Endodermal cell (in vitro differentiated cells): ENCODE measurements at regions not wholly inside any gene's neighbourhood (a gene's known extent, or its start where the extent isn't known, plus 50 kb on each side); places are given as distances from the start of the nearest gene placed in this dataset.

ENCODE experiments used
- DNase-seq: peaks from one replicate; pipeline ENCODE4 v3.0.0-alpha.2; 2017
- H3K27ac ChIP-seq: 2 replicates; pipeline ENCODE4 v1.5.1; 2013; ENCODE audit warnings: mild to moderate bottlenecking, low read depth, low read length, moderate library complexity
- H3K27me3 ChIP-seq: 2 replicates; pipeline ENCODE4 v1.6.1; 2013; ENCODE audit warnings: mild to moderate bottlenecking, low read length, moderate library complexity; ENCODE audit not compliant: insufficient read depth, control insufficient read depth, poor library complexity, severe bottlenecking
- H3K36me3 ChIP-seq: 2 replicates; pipeline ENCODE4 v1.7.0; 2013; ENCODE audit warnings: mild to moderate bottlenecking, low read length, moderate library complexity; ENCODE audit not compliant: control insufficient read depth, insufficient read depth
- H3K4me1 ChIP-seq: one replicate; pipeline ENCODE4 v1.7.0; 2013; ENCODE audit warnings: low read length; ENCODE audit not compliant: control insufficient read depth, insufficient read depth
- H3K4me3 ChIP-seq: 2 replicates; pipeline ENCODE4 v1.5.1; 2013; ENCODE audit warnings: mild to moderate bottlenecking, low read length, moderate library complexity
- H3K9ac ChIP-seq: 2 replicates; pipeline ENCODE4 v1.6.1; 2013; ENCODE audit warnings: mild to moderate bottlenecking, low read length, moderate library complexity; ENCODE audit not compliant: poor library complexity, severe bottlenecking; ENCODE audit errors: extremely low read depth
- H3K9me3 ChIP-seq: 2 replicates; pipeline ENCODE4 v1.6.1; 2013; ENCODE audit warnings: mild to moderate bottlenecking, low read length, moderate library complexity; ENCODE audit not compliant: control insufficient read depth
- H3K27ac Mint-ChIP-seq: 2 replicates; pipeline ENCODE4 v1.8.0; 2020; ENCODE audit warnings: mixed read lengths
- H3K27me3 Mint-ChIP-seq: 2 replicates; pipeline ENCODE4 v1.8.0; 2021; ENCODE audit warnings: mild to moderate bottlenecking, mixed read lengths; ENCODE audit not compliant: insufficient read depth
- H3K36me3 Mint-ChIP-seq: 2 replicates; pipeline ENCODE4 v1.8.0; 2020; ENCODE audit warnings: low read depth, mixed read lengths
- H3K4me1 Mint-ChIP-seq: 2 replicates; pipeline ENCODE4 v1.8.0; 2020; ENCODE audit warnings: mixed read lengths
- H3K4me3 Mint-ChIP-seq: 2 replicates; pipeline ENCODE4 v1.8.0; 2020; ENCODE audit warnings: mild to moderate bottlenecking, moderate library complexity, mixed read lengths
- H3K9me3 Mint-ChIP-seq: 2 replicates; pipeline ENCODE4 v1.8.0; 2020; ENCODE audit warnings: mild to moderate bottlenecking, mixed read lengths
- WGBS, 2 experiments: methylation state at CpG; one replicate each; pipeline versions ENCODE4 v1.1.5 to v1.1.7; 2013; ENCODE audit warnings: missing lambda C conversion rate in 2 of 2, mixed read lengths in 1 of 2; ENCODE audit not compliant: insufficient coverage in 1 of 2, insufficient read length in 1 of 2; 5-methylcytosine and 5-hydroxymethylcytosine counted together
- TF ChIP-seq, protein P1 (sequence below): fragments of 200-600 bp; sonication (generic); conservative IDR thresholded peaks from 2 replicates; pipeline ENCODE4 v1.5.0; 2021; ENCODE audit warnings: antibody characterized with exemption, mild to moderate bottlenecking

DNA sequence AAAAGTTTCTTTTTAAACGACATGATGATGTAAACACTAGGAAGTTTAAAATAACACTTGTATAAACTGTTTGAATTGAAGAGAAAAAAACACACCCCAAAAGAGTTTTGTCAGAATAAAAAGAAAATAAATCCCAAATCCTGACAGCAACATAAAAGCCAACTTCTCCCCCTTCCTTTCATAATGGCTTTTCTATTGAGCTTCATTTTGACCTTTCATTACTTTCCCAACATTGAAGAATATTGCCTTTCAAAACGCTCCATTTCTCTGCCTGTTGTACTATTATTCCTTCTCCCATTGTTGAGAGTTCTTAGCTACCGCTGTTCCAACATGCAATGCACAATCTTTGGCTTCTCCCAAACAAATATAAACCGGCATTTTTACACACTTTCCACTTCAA lies 448.5 kb downstream of the BCAT1 start:
- no peaks in the 10 kb centered on the region for H3K36me3 ChIP-seq
- H3K27me3 Mint-ChIP-seq = no peaks in the 10 kb centered on the region
- WGBS, 2 experiments = 79 to 85% methylated on average over 2 to 3 of the region's 4 CpGs
- no peak overlapping the region for H3K4me3 Mint-ChIP-seq
- no peak for DNase-seq
- H3K9ac ChIP-seq = no peak overlapping the region
- H3K9me3 ChIP-seq = no peaks in the 10 kb centered on the region
- H3K9me3 Mint-ChIP-seq = peaks cover 5% of the 10 kb centered on the region
- no peaks in the 10 kb centered on the region for H3K36me3 Mint-ChIP-seq
- no peaks in the 10 kb centered on the region for H3K4me1 ChIP-seq
- H3K27me3 ChIP-seq = no peaks in the 10 kb centered on the region
- no peak overlapping the region for H3K27ac Mint-ChIP-seq
- peak overlapping the region; percentile 31 for H3K27ac ChIP-seq
- H3K4me1 Mint-ChIP-seq = peaks cover 12% of the 10 kb centered on the region
- H3K4me3 ChIP-seq = no peak overlapping the region
- TF ChIP-seq, protein P1, sequence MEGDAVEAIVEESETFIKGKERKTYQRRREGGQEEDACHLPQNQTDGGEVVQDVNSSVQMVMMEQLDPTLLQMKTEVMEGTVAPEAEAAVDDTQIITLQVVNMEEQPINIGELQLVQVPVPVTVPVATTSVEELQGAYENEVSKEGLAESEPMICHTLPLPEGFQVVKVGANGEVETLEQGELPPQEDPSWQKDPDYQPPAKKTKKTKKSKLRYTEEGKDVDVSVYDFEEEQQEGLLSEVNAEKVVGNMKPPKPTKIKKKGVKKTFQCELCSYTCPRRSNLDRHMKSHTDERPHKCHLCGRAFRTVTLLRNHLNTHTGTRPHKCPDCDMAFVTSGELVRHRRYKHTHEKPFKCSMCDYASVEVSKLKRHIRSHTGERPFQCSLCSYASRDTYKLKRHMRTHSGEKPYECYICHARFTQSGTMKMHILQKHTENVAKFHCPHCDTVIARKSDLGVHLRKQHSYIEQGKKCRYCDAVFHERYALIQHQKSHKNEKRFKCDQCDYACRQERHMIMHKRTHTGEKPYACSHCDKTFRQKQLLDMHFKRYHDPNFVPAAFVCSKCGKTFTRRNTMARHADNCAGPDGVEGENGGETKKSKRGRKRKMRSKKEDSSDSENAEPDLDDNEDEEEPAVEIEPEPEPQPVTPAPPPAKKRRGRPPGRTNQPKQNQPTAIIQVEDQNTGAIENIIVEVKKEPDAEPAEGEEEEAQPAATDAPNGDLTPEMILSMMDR = no peak

DNA sequence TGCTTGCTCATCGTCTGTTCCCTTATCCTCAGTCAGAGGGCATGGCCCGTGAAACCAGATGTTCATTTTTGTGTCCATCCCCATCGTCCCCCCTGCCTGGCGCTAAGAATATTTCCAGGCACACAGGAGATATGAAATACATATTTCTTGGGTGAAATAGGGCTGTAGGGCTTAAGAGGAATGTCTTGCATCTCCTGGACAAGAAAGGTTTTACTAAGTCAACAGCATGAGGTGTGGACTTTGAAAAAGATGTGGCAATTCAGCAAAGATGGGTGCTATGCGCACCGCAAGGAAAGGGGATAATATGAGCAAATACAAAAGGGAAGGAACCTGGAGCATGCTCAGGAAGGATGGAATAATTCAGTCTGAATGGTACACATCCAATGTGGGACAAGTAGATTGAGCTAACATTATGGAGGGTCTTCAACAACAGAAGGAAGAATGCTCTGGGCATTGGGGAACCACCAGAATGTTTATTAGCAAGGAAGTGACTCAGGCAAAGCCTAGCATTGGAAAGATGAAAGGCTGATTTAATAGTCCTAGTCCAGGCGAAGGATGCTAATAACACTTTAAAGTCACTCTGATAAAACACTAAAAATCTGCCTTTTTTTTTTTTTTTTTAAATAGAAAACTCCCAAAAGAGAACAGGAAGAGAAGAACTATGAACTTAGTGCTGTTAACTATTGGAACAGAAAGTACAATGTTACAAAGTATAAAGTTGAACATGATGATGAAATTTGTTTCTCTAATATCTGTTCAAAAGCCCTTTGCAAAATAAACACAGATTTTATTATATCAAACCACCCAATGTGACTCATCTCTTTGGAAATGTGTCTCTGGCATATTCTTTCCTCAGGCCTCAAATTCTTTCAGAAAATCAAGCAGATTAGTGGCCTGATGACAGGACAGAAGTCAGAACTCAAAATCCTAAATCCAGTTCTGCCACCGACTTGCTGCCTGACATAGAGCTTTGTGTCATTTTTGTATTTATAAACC lies 449.5 kb downstream of the BCAT1 start:
- DNase-seq = no peak
- H3K9ac ChIP-seq = no peak overlapping the region
- TF ChIP-seq, protein P1 = no peak
- H3K27me3 ChIP-seq = no peaks in the 10 kb centered on the region
- no peak overlapping the region for H3K4me3 ChIP-seq
- Mint-ChIP-seq H3K9me3 (peaks cover 5% of the 10 kb centered on the region), H3K27me3 (no peaks in the 10 kb centered on the region), H3K36me3 (no peaks in the 10 kb centered on the region), H3K27ac (no peak overlapping the region), H3K4me3 (no peak overlapping the region), H3K4me1 (peaks cover 3% of the 10 kb centered on the region)
- H3K27ac ChIP-seq = no peak overlapping the region
- no peaks in the 10 kb centered on the region for H3K4me1 ChIP-seq
- no peaks in the 10 kb centered on the region for H3K9me3 ChIP-seq
- WGBS, 2 experiments = 91 to 100% methylated on average over 6 to 8 of the region's 8 CpGs
- H3K36me3 ChIP-seq = no peaks in the 10 kb centered on the region

DNA sequence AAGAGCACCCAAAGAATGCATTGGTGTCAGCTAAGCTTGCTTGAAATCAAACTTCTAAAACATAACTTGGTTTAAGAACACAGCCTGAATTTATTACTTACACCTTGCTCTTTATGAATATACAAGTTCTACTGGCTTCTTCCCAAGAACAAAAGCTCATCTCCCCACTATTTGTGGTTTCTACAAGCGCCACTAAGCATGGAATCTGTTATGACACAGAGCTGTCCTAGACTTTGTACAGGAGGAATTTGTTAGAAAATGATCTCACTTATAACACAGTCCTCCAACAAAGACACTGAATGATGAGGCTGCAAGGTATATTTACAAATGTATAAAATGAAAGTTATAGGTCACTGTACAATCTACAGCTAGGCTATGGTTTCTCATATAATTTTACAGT lies 452.1 kb downstream of the BCAT1 start:
- no peak overlapping the region for H3K27ac Mint-ChIP-seq
- no peaks in the 10 kb centered on the region for H3K9me3 Mint-ChIP-seq
- Histone ChIP-seq H3K4me3 (no peak overlapping the region), H3K27ac (no peak overlapping the region), H3K36me3 (no peaks in the 10 kb centered on the region), H3K9me3 (no peaks in the 10 kb centered on the region), H3K9ac (no peak overlapping the region), H3K27me3 (no peaks in the 10 kb centered on the region), H3K4me1 (no peaks in the 10 kb centered on the region)
- H3K4me1 Mint-ChIP-seq = peaks cover 3% of the 10 kb centered on the region
- no peaks in the 10 kb centered on the region for H3K36me3 Mint-ChIP-seq
- no peak for DNase-seq
- TF ChIP-seq, protein P1 = no peak
- WGBS, 2 experiments = 89% methylated on average over 1 of the region's 1 CpG; no CpG with 5 or more reads in 1 of the 2 experiments
- no peak overlapping the region for H3K4me3 Mint-ChIP-seq
- no peaks in the 10 kb centered on the region for H3K27me3 Mint-ChIP-seq
